Neural progenitor cell (in vitro differentiated cells): ENCODE measurements at regions not wholly inside any gene's neighbourhood (a gene's known extent, or its start where the extent isn't known, plus 50 kb on each side); places are given as distances from the start of the nearest gene placed in this dataset.

ENCODE experiments used
- EZH2 ChIP-seq: fragments of 200-600 bp; sonication (generic); IDR thresholded peaks from 2 replicates; pipeline ENCODE4 v1.6.1; 2017; ENCODE audit warnings: antibody characterized with exemption, mild to moderate bottlenecking, moderate library complexity
- EZH2phosphoT487 ChIP-seq: fragments of 200-600 bp; sonication (generic); IDR thresholded peaks from 2 replicates; pipeline ENCODE4 v1.6.1; 2017; ENCODE audit warnings: antibody characterized with exemption
- TF ChIP-seq, protein P1 (sequence below): fragments of 200-600 bp; sonication (generic); IDR thresholded peaks from 2 replicates; pipeline ENCODE4 v1.5.1; 2017; ENCODE audit warnings: antibody characterized with exemption, mild to moderate bottlenecking

DNA sequence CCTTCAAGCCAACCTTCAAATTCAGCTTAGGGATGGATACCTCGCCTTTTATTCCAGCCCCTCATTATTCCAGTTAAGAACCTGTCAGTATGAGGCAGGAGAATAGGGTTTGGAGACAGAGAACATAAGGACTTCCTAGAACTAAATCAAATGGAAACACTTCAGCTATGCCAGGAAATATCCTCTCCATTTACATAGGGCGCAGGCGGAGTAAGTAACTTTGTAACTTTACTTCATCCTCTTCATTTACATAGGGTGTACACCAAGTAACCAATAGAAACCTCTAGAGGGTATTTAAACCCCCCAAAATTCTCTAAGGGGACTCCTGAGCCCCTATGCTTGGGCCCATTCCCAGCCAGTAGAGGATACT is 75.4 kb upstream of the ATF3 start:
- TF ChIP-seq, protein P1, sequence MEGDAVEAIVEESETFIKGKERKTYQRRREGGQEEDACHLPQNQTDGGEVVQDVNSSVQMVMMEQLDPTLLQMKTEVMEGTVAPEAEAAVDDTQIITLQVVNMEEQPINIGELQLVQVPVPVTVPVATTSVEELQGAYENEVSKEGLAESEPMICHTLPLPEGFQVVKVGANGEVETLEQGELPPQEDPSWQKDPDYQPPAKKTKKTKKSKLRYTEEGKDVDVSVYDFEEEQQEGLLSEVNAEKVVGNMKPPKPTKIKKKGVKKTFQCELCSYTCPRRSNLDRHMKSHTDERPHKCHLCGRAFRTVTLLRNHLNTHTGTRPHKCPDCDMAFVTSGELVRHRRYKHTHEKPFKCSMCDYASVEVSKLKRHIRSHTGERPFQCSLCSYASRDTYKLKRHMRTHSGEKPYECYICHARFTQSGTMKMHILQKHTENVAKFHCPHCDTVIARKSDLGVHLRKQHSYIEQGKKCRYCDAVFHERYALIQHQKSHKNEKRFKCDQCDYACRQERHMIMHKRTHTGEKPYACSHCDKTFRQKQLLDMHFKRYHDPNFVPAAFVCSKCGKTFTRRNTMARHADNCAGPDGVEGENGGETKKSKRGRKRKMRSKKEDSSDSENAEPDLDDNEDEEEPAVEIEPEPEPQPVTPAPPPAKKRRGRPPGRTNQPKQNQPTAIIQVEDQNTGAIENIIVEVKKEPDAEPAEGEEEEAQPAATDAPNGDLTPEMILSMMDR = no peak
- TF ChIP-seq EZH2phosphoT487 (no peak), EZH2 (no peak)
